ENCODE measurements at regions not wholly inside any gene's neighbourhood (a gene's known extent, or its start where the extent isn't known, plus 50 kb on each side); places are given as distances from the start of the nearest gene placed in this dataset.

- no peaks in the 10 kb centered on the region for H3K36me3 ChIP-seq (replicated peaks in 1 of 2; ENCODE audit: control insufficient read depth in 2 of 2, insufficient read depth in 2 of 2, low read length in 2 of 2)
- no CpG with 5 or more reads among the region's 4 CpGs for WGBS, 2 donors (ENCODE audit: extremely low coverage in 2 of 2, insufficient read length in 2 of 2, insufficient replicate concordance in 1 of 2)
- no peak overlapping the region for H3K23ac ChIP-seq (ENCODE audit: low read depth, low read length, poor library complexity)
- H3K4me2 ChIP-seq (ENCODE audit: insufficient read depth, low read length, poor library complexity, severe bottlenecking), result no peak overlapping the region
- no peak overlapping the region for H2AK5ac ChIP-seq (ENCODE audit: low read depth, low read length)
- H3K14ac ChIP-seq (ENCODE audit: low read length), result no peak overlapping the region
- no peak overlapping the region for H2BK15ac ChIP-seq (ENCODE audit: low read length)
- no peak overlapping the region for H3K9ac ChIP-seq (ENCODE audit: low read depth, low read length, poor library complexity)
- no peak overlapping the region for H2BK12ac ChIP-seq (ENCODE audit: low read length)
- no peaks in the 10 kb centered on the region for H3K27me3 ChIP-seq (ENCODE audit: control insufficient read depth in 3 of 3, insufficient read depth in 3 of 3, low read depth in 1 of 3, low read length in 3 of 3)
- H4K91ac ChIP-seq (ENCODE audit: low read depth, low read length, poor library complexity), result no peak overlapping the region
- H3K27ac ChIP-seq (replicated peaks; ENCODE audit: low read length), result no peak overlapping the region
- H2BK120ac ChIP-seq (ENCODE audit: low read depth, low read length), result no peak overlapping the region
- H3K79me1 ChIP-seq (ENCODE audit: low read depth, low read length), result no peaks in the 10 kb centered on the region
- no peak for DNase-seq (ENCODE audit: low spot score)
- H3K4me1 ChIP-seq (ENCODE audit: control insufficient read depth in 2 of 2, insufficient read depth in 1 of 2, low read depth in 1 of 2, low read length in 2 of 2), result no peaks in the 10 kb centered on the region
- no peak overlapping the region for H2AFZ ChIP-seq (ENCODE audit: low read length)
- H4K8ac ChIP-seq (ENCODE audit: low read depth, low read length), result no peak overlapping the region
- no peak overlapping the region for H3K4ac ChIP-seq (ENCODE audit: low read length)
- no peak overlapping the region for H3K4me3 ChIP-seq (ENCODE audit: low read length in 2 of 2)
- H2BK5ac ChIP-seq (ENCODE audit: low read length), result no peak overlapping the region
- no peak overlapping the region for H3K18ac ChIP-seq (ENCODE audit: low read length)
- H3K9me3 ChIP-seq (replicated peaks in 1 of 2; ENCODE audit: control insufficient read depth in 2 of 2, insufficient read depth in 1 of 2, low read depth in 1 of 2, low read length in 2 of 2), result no peaks in the 10 kb centered on the region
Observed at GRCh38 chr4:89521826-89522225, 214.2 kb upstream of the GPRIN3 start.

GRCh38 chr4:89519771-89520320 lies 212.2 kb upstream of the GPRIN3 start:
- H2BK120ac ChIP-seq (ENCODE audit: low read depth, low read length), result no peak overlapping the region
- no peaks in the 10 kb centered on the region for H3K36me3 ChIP-seq (replicated peaks in 1 of 2; ENCODE audit: control insufficient read depth in 2 of 2, insufficient read depth in 2 of 2, low read length in 2 of 2)
- H2AK5ac ChIP-seq (ENCODE audit: low read depth, low read length), result no peak overlapping the region
- no peak overlapping the region for H3K14ac ChIP-seq (ENCODE audit: low read length)
- no peak overlapping the region for H2BK15ac ChIP-seq (ENCODE audit: low read length)
- H3K27me3 ChIP-seq (ENCODE audit: control insufficient read depth in 3 of 3, insufficient read depth in 3 of 3, low read depth in 1 of 3, low read length in 3 of 3), result no peaks in the 10 kb centered on the region
- no CpG with 5 or more reads among the region's 3 CpGs for WGBS, 2 donors (ENCODE audit: extremely low coverage in 2 of 2, insufficient read length in 2 of 2, insufficient replicate concordance in 1 of 2)
- no peak for DNase-seq (ENCODE audit: low spot score)
- no peak overlapping the region for H2AFZ ChIP-seq (ENCODE audit: low read length)
- no peak overlapping the region for H4K91ac ChIP-seq (ENCODE audit: low read depth, low read length, poor library complexity)
- no peak overlapping the region for H3K4ac ChIP-seq (ENCODE audit: low read length)
- H3K4me1 ChIP-seq (ENCODE audit: control insufficient read depth in 2 of 2, insufficient read depth in 1 of 2, low read depth in 1 of 2, low read length in 2 of 2), result no peaks in the 10 kb centered on the region
- H3K27ac ChIP-seq (replicated peaks; ENCODE audit: low read length), result no peak overlapping the region
- no peaks in the 10 kb centered on the region for H3K9me3 ChIP-seq (replicated peaks in 1 of 2; ENCODE audit: control insufficient read depth in 2 of 2, insufficient read depth in 1 of 2, low read depth in 1 of 2, low read length in 2 of 2)
- H3K79me1 ChIP-seq (ENCODE audit: low read depth, low read length), result no peaks in the 10 kb centered on the region
- no peak overlapping the region for H2BK12ac ChIP-seq (ENCODE audit: low read length)
- H3K4me2 ChIP-seq (ENCODE audit: insufficient read depth, low read length, poor library complexity, severe bottlenecking), result no peak overlapping the region
- no peak overlapping the region for H2BK5ac ChIP-seq (ENCODE audit: low read length)
- no peak overlapping the region for H3K23ac ChIP-seq (ENCODE audit: low read depth, low read length, poor library complexity)
- H3K9ac ChIP-seq (ENCODE audit: low read depth, low read length, poor library complexity), result no peak overlapping the region
- no peak overlapping the region for H3K18ac ChIP-seq (ENCODE audit: low read length)
- H4K8ac ChIP-seq (ENCODE audit: low read depth, low read length), result no peak overlapping the region
- H3K4me3 ChIP-seq (ENCODE audit: low read length in 2 of 2), result no peak overlapping the region

GRCh38 chr4:89518259-89518658 lies 210.7 kb upstream of the GPRIN3 start:
- no peak for DNase-seq (ENCODE audit: low spot score)
- H3K27me3 ChIP-seq (ENCODE audit: control insufficient read depth in 3 of 3, insufficient read depth in 3 of 3, low read depth in 1 of 3, low read length in 3 of 3), result no peaks in the 10 kb centered on the region
- H3K4ac ChIP-seq (ENCODE audit: low read length), result no peak overlapping the region
- H3K36me3 ChIP-seq (replicated peaks in 1 of 2; ENCODE audit: control insufficient read depth in 2 of 2, insufficient read depth in 2 of 2, low read length in 2 of 2), result no peaks in the 10 kb centered on the region
- H3K18ac ChIP-seq (ENCODE audit: low read length), result no peak overlapping the region
- H3K14ac ChIP-seq (ENCODE audit: low read length), result no peak overlapping the region
- no peak overlapping the region for H2BK120ac ChIP-seq (ENCODE audit: low read depth, low read length)
- no peak overlapping the region for H2BK5ac ChIP-seq (ENCODE audit: low read length)
- H2BK12ac ChIP-seq (ENCODE audit: low read length), result no peak overlapping the region
- H2AFZ ChIP-seq (ENCODE audit: low read length), result no peak overlapping the region
- WGBS, 2 donors (ENCODE audit: extremely low coverage in 2 of 2, insufficient read length in 2 of 2, insufficient replicate concordance in 1 of 2), result no CpG with 5 or more reads among the region's 4 CpGs
- no peak overlapping the region for H2BK15ac ChIP-seq (ENCODE audit: low read length)
- no peaks in the 10 kb centered on the region for H3K9me3 ChIP-seq (replicated peaks in 1 of 2; ENCODE audit: control insufficient read depth in 2 of 2, insufficient read depth in 1 of 2, low read depth in 1 of 2, low read length in 2 of 2)
- H4K8ac ChIP-seq (ENCODE audit: low read depth, low read length), result no peak overlapping the region
- H3K27ac ChIP-seq (replicated peaks; ENCODE audit: low read length), result no peak overlapping the region
- no peak overlapping the region for H3K4me2 ChIP-seq (ENCODE audit: insufficient read depth, low read length, poor library complexity, severe bottlenecking)
- no peak overlapping the region for H3K23ac ChIP-seq (ENCODE audit: low read depth, low read length, poor library complexity)
- H3K4me3 ChIP-seq (ENCODE audit: low read length in 2 of 2), result no peak overlapping the region
- H3K79me1 ChIP-seq (ENCODE audit: low read depth, low read length), result no peaks in the 10 kb centered on the region
- H3K9ac ChIP-seq (ENCODE audit: low read depth, low read length, poor library complexity), result no peak overlapping the region
- H2AK5ac ChIP-seq (ENCODE audit: low read depth, low read length), result no peak overlapping the region
- no peak overlapping the region for H4K91ac ChIP-seq (ENCODE audit: low read depth, low read length, poor library complexity)
- H3K4me1 ChIP-seq (ENCODE audit: control insufficient read depth in 2 of 2, insufficient read depth in 1 of 2, low read depth in 1 of 2, low read length in 2 of 2), result no peaks in the 10 kb centered on the region

GRCh38 chr4:89514811-89515210 lies 207.2 kb upstream of the GPRIN3 start:
- no peak overlapping the region for H3K18ac ChIP-seq (ENCODE audit: low read length)
- no peaks in the 10 kb centered on the region for H3K36me3 ChIP-seq (replicated peaks in 1 of 2; ENCODE audit: control insufficient read depth in 2 of 2, insufficient read depth in 2 of 2, low read length in 2 of 2)
- peaks cover 0 to 2% of the 10 kb centered on the region in 2 donors for H3K9me3 ChIP-seq (replicated peaks in 1 of 2; ENCODE audit: control insufficient read depth in 2 of 2, insufficient read depth in 1 of 2, low read depth in 1 of 2, low read length in 2 of 2)
- no peaks in the 10 kb centered on the region for H3K4me1 ChIP-seq (ENCODE audit: control insufficient read depth in 2 of 2, insufficient read depth in 1 of 2, low read depth in 1 of 2, low read length in 2 of 2)
- H3K4me2 ChIP-seq (ENCODE audit: insufficient read depth, low read length, poor library complexity, severe bottlenecking), result no peak overlapping the region
- H2BK12ac ChIP-seq (ENCODE audit: low read length), result no peak overlapping the region
- no peak overlapping the region for H3K9ac ChIP-seq (ENCODE audit: low read depth, low read length, poor library complexity)
- H2AK5ac ChIP-seq (ENCODE audit: low read depth, low read length), result no peak overlapping the region
- no peak overlapping the region for H3K4ac ChIP-seq (ENCODE audit: low read length)
- no peak overlapping the region for H2BK15ac ChIP-seq (ENCODE audit: low read length)
- no peak overlapping the region for H3K27ac ChIP-seq (replicated peaks; ENCODE audit: low read length)
- H3K23ac ChIP-seq (ENCODE audit: low read depth, low read length, poor library complexity), result no peak overlapping the region
- H4K91ac ChIP-seq (ENCODE audit: low read depth, low read length, poor library complexity), result no peak overlapping the region
- no peak overlapping the region for H2BK5ac ChIP-seq (ENCODE audit: low read length)
- no peak overlapping the region for H3K14ac ChIP-seq (ENCODE audit: low read length)
- no peak overlapping the region for H2AFZ ChIP-seq (ENCODE audit: low read length)
- no peak overlapping the region for H3K4me3 ChIP-seq (ENCODE audit: low read length in 2 of 2)
- no peak for DNase-seq (ENCODE audit: low spot score)
- no peak overlapping the region for H4K8ac ChIP-seq (ENCODE audit: low read depth, low read length)
- no peaks in the 10 kb centered on the region for H3K27me3 ChIP-seq (ENCODE audit: control insufficient read depth in 3 of 3, insufficient read depth in 3 of 3, low read depth in 1 of 3, low read length in 3 of 3)
- H3K79me1 ChIP-seq (ENCODE audit: low read depth, low read length), result no peaks in the 10 kb centered on the region
- WGBS, 2 donors (ENCODE audit: extremely low coverage in 2 of 2, insufficient read length in 2 of 2, insufficient replicate concordance in 1 of 2), result no CpG with 5 or more reads among the region's 3 CpGs
- no peak overlapping the region for H2BK120ac ChIP-seq (ENCODE audit: low read depth, low read length)

Measured in neuronal stem cell (in vitro differentiated cells).